ENCODE measurements at regions not wholly inside any gene's neighbourhood (a gene's known extent, or its start where the extent isn't known, plus 50 kb on each side); places are given as distances from the start of the nearest gene placed in this dataset.
"Not testable (repeated sequence)": the region's sequence is repeated elsewhere in the genome, so short reads cannot be mapped to it uniquely, and the experiment has no call there.

GRCh38 chr3:75321060-75321459 is 343.1 kb upstream of the FRG2C start:
- no peak overlapping the region for H3K4me3 ChIP-seq (ENCODE audit: low read length)
- no peak for DNase-seq (ENCODE audit: low read depth)
- no peak for TF ChIP-seq CTCF (conservative IDR thresholded peaks at IDR 0.05; ENCODE audit: low read length)

GRCh38 chr3:75323936-75324335 is 340.2 kb upstream of the FRG2C start:
- H3K4me3 ChIP-seq (ENCODE audit: low read length); DNase-seq (ENCODE audit: low read depth): not testable (repeated sequence)

GRCh38 chr3:75325716-75326115 is 338.4 kb upstream of the FRG2C start:
- no peak for DNase-seq (ENCODE audit: low read depth)
- no peak for TF ChIP-seq CTCF (conservative IDR thresholded peaks at IDR 0.05; ENCODE audit: low read length)
- no peak overlapping the region for H3K4me3 ChIP-seq (ENCODE audit: low read length)

- H3K4me3 ChIP-seq (ENCODE audit: low read length) = no peak overlapping the region
- DNase-seq (ENCODE audit: low read depth) = no peak
- no peak for TF ChIP-seq CTCF (conservative IDR thresholded peaks at IDR 0.05; ENCODE audit: low read length)
Observed at GRCh38 chr3:75327453-75327852, 336.7 kb upstream of the FRG2C start.

- DNase-seq (ENCODE audit: low read depth) = no peak
- no peak overlapping the region for H3K4me3 ChIP-seq (ENCODE audit: low read length)
Observed at GRCh38 chr3:75329476-75330097, 334.5 kb upstream of the FRG2C start.

GRCh38 chr3:75330446-75330845 is 333.7 kb upstream of the FRG2C start:
- DNase-seq (ENCODE audit: low read depth); H3K4me3 ChIP-seq (ENCODE audit: low read length): not testable (repeated sequence)

More at GRCh38 chr3:75329476-75330097, 334.5 kb upstream of the FRG2C start:
- TF ChIP-seq CTCF (conservative IDR thresholded peaks at IDR 0.05; ENCODE audit: low read length) = no peak

GRCh38 chr3:75332090-75332489 is 332.0 kb upstream of the FRG2C start:
- not testable (repeated sequence) for DNase-seq (ENCODE audit: low read depth); H3K4me3 ChIP-seq (ENCODE audit: low read length)

GRCh38 chr3:75332794-75333193 is 331.3 kb upstream of the FRG2C start:
- TF ChIP-seq CTCF (conservative IDR thresholded peaks at IDR 0.05; ENCODE audit: low read length) = no peak
- DNase-seq (ENCODE audit: low read depth) = peak; percentile 30
- no peak overlapping the region for H3K4me3 ChIP-seq (ENCODE audit: low read length)

GRCh38 chr3:75334299-75334698 is 329.8 kb upstream of the FRG2C start:
- no peak for TF ChIP-seq CTCF (conservative IDR thresholded peaks at IDR 0.05; ENCODE audit: low read length)
- no peak overlapping the region for H3K4me3 ChIP-seq (ENCODE audit: low read length)
- DNase-seq (ENCODE audit: low read depth) = no peak

Measured in AG10803 (cell line).